ENCODE measurements at regions not wholly inside any gene's neighbourhood (a gene's known extent, or its start where the extent isn't known, plus 50 kb on each side); places are given as distances from the start of the nearest gene placed in this dataset.

DNA sequence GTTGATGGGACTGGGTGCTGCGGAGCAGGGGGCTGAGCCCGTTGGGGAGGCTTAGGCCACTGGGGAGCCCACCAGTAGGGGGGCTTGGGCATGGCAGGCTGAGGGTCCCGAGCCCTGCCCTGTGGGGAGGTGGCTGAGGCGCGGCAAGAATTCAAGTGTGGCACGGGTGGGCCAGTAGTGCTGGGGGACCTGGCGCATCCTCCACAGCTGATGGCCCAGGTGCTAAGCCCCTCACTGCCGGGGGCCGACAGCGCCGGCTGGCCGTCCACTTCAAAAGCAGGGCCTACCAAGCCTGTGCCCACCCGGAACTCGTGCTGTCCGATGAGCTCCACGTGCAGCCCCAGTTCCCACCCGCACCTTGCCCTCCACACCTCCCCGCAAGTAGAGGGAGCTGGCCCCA, 917.5 kb downstream of the TAF11L14 start:
- H3K4me3 ChIP-seq (replicated peaks in 1 of 3; ENCODE audit: insufficient read depth in 1 of 3, low read depth in 2 of 3, low read length in 3 of 3): no peak overlapping the region
- H3K27ac ChIP-seq (ENCODE audit: extremely low read length, insufficient read depth, low read length): no peak overlapping the region
- intact Hi-C loops (cut with micrococcal nuclease; ENCODE audit: unreplicated experiment) (no loop called here), in situ Hi-C loops (cut with HindIII; ENCODE audit: extremely low pct_ligation_motif_present, low pct_unique_long_range_greater_than_20kb) (no loop called here)
- H3K9ac ChIP-seq (ENCODE audit: insufficient read depth, low read depth, low read length): no peak overlapping the region
- H3K36me3 ChIP-seq (replicated peaks in 1 of 2; ENCODE audit: control insufficient read depth in 1 of 2, insufficient read depth in 2 of 2, low read length in 2 of 2): no peaks in the 10 kb centered on the region
- ATAC-seq: no peak
- H4K20me1 ChIP-seq (ENCODE audit: insufficient read depth, low read length): no peaks in the 10 kb centered on the region
- H3K4me1 ChIP-seq (ENCODE audit: insufficient read depth, low read length): no peaks in the 10 kb centered on the region
- WGBS (ENCODE audit: low lambda C conversion rate): 40% methylated on average over 6 of the region's 18 CpGs
- H3K79me2 ChIP-seq (ENCODE audit: insufficient read depth, low read length): no peaks in the 10 kb centered on the region
- H3K27me3 ChIP-seq (ENCODE audit: control insufficient read depth in 1 of 2, insufficient read depth in 2 of 2, low read length in 2 of 2): no peaks in the 10 kb centered on the region
- BruUV-seq (replicated peaks): no TSS peak
- TF ChIP-seq ZNF33B (CRISPR knock-in tag; IDR thresholded peaks at IDR 0.05): no peak
- no peak for TF ChIP-seq EHMT2 (IDR thresholded peaks at IDR 0.05; ENCODE audit: borderline replicate concordance, low read depth, low read length)
- no peak for TF ChIP-seq CHD4 (IDR thresholded peaks at IDR 0.05; ENCODE audit: borderline replicate concordance, low read length)
- TF ChIP-seq AGO1 (IDR thresholded peaks at IDR 0.05; ENCODE audit: low read depth, low read length, poor library complexity, severe bottlenecking): no peak
- TF ChIP-seq HOXA7 (CRISPR knock-in tag; IDR thresholded peaks at IDR 0.05): no peak
- TF ChIP-seq, protein P1, sequence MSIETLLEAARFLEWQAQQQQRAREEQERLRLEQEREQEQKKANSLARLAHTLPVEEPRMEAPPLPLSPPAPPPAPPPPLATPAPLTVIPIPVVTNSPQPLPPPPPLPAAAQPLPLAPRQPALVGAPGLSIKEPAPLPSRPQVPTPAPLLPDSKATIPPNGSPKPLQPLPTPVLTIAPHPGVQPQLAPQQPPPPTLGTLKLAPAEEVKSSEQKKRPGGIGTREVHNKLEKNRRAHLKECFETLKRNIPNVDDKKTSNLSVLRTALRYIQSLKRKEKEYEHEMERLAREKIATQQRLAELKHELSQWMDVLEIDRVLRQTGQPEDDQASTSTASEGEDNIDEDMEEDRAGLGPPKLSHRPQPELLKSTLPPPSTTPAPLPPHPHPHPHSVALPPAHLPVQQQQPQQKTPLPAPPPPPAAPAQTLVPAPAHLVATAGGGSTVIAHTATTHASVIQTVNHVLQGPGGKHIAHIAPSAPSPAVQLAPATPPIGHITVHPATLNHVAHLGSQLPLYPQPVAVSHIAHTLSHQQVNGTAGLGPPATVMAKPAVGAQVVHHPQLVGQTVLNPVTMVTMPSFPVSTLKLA (IDR thresholded peaks at IDR 0.05): peak; percentile 56; the same call in 1 of the 2 replicates
- ChIA-PET CTCF (ENCODE audit: low intra/inter-chr PET ratio, low total read pairs) (no interaction called here), POLR2A (no interaction called here)
- no peak for DNase-seq (ENCODE audit: low spot score)
- no peak overlapping the region for H2AFZ ChIP-seq (ENCODE audit: low read length)
- peaks cover 88% of the 10 kb centered on the region for H3K9me3 ChIP-seq (ENCODE audit: low read length)
- FAIRE-seq: no peak
- no peak overlapping the region for H3K4me2 ChIP-seq (ENCODE audit: low read depth, low read length)

DNA sequence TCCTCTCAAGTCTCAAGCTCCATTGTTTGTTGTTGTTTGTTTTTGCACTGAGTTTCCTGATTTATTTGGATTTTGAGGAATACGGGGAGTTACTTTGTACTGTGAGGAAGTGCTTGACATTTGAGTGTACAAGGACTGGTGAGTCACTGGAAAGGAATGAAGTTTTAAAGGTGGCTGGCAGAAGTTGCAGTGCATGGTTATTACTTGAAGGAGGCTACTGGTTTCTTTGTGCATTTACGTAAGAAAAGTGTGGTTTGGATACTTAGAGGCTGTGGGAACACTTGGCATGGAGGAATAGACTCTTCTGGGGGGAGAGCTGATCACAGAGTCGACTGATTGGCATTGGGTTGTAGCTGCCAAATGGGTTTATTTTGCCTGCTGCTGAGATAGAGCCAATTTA, 919.0 kb downstream of the TAF11L14 start:
- H3K9me3 ChIP-seq (ENCODE audit: low read length): peaks cover 83% of the 10 kb centered on the region
- H3K79me2 ChIP-seq (ENCODE audit: insufficient read depth, low read length): no peaks in the 10 kb centered on the region
- ChIA-PET POLR2A (no interaction called here), CTCF (ENCODE audit: low intra/inter-chr PET ratio, low total read pairs) (no interaction called here)
- no peaks in the 10 kb centered on the region for H3K36me3 ChIP-seq (replicated peaks in 1 of 2; ENCODE audit: control insufficient read depth in 1 of 2, insufficient read depth in 2 of 2, low read length in 2 of 2)
- H3K27me3 ChIP-seq (ENCODE audit: control insufficient read depth in 1 of 2, insufficient read depth in 2 of 2, low read length in 2 of 2): no peaks in the 10 kb centered on the region
- no peak overlapping the region for H3K9ac ChIP-seq (ENCODE audit: insufficient read depth, low read depth, low read length)
- 8% methylated on average over 3 of the region's 3 CpGs for WGBS (ENCODE audit: low lambda C conversion rate)
- intact Hi-C loops (cut with micrococcal nuclease; ENCODE audit: unreplicated experiment) (no loop called here), in situ Hi-C loops (cut with HindIII; ENCODE audit: extremely low pct_ligation_motif_present, low pct_unique_long_range_greater_than_20kb) (no loop called here)
- no peaks in the 10 kb centered on the region for H3K4me1 ChIP-seq (ENCODE audit: insufficient read depth, low read length)
- H4K20me1 ChIP-seq (ENCODE audit: insufficient read depth, low read length): no peaks in the 10 kb centered on the region
- no peak overlapping the region for H3K27ac ChIP-seq (ENCODE audit: extremely low read length, insufficient read depth, low read length)
- no peak overlapping the region for H2AFZ ChIP-seq (ENCODE audit: low read length)
- no peak for FAIRE-seq
- no peak for ATAC-seq
- H3K4me2 ChIP-seq (ENCODE audit: low read depth, low read length): no peak overlapping the region
- BruUV-seq (replicated peaks): no TSS peak
- DNase-seq (ENCODE audit: low spot score): no peak
- H3K4me3 ChIP-seq (replicated peaks in 1 of 3; ENCODE audit: insufficient read depth in 1 of 3, low read depth in 2 of 3, low read length in 3 of 3): no peak overlapping the region
- TF ChIP-seq SP5 (CRISPR knock-in tag; IDR thresholded peaks at IDR 0.05; ENCODE audit: borderline replicate concordance, low read depth) (no peak), ZNF850 (CRISPR knock-in tag; conservative IDR thresholded peaks at IDR 0.05) (no peak), MTA1 (CRISPR knock-in tag; IDR thresholded peaks at IDR 0.05; ENCODE audit: borderline replicate concordance) (no peak), MIER3 (CRISPR knock-in tag; IDR thresholded peaks at IDR 0.05; ENCODE audit: borderline replicate concordance) (no peak), TEAD2 (CRISPR knock-in tag; IDR thresholded peaks at IDR 0.05) (no peak), PLRG1 (conservative IDR thresholded peaks at IDR 0.05) (no peak)
- TF ChIP-seq, protein P2, sequence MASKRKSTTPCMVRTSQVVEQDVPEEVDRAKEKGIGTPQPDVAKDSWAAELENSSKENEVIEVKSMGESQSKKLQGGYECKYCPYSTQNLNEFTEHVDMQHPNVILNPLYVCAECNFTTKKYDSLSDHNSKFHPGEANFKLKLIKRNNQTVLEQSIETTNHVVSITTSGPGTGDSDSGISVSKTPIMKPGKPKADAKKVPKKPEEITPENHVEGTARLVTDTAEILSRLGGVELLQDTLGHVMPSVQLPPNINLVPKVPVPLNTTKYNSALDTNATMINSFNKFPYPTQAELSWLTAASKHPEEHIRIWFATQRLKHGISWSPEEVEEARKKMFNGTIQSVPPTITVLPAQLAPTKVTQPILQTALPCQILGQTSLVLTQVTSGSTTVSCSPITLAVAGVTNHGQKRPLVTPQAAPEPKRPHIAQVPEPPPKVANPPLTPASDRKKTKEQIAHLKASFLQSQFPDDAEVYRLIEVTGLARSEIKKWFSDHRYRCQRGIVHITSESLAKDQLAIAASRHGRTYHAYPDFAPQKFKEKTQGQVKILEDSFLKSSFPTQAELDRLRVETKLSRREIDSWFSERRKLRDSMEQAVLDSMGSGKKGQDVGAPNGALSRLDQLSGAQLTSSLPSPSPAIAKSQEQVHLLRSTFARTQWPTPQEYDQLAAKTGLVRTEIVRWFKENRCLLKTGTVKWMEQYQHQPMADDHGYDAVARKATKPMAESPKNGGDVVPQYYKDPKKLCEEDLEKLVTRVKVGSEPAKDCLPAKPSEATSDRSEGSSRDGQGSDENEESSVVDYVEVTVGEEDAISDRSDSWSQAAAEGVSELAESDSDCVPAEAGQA (IDR thresholded peaks at IDR 0.05; ENCODE audit: low read depth): no peak
- TF ChIP-seq, protein P2 (CRISPR knock-in tag; IDR thresholded peaks at IDR 0.05; ENCODE audit: borderline replicate concordance): no peak

Measured in HepG2 (cell line).